Transverse colon (tissue), 4 donors: ENCODE measurements at regions not wholly inside any gene's neighbourhood (a gene's known extent, or its start where the extent isn't known, plus 50 kb on each side); places are given as distances from the start of the nearest gene placed in this dataset.

Experiments
- CTCF ChIP-seq, 5 experiments: fragments of 200-600 bp in 3 of 5; fragments of 450-650 bp in 2 of 5; sonication (generic) in 3 of 5; IDR thresholded peaks; 1 replicate in 2 of 5; 2 replicates in 3 of 5; pipeline ENCODE4 v1.5.1; 2016 to 2017; ENCODE audit warnings: antibody characterized with exemption in 5 of 5, inconsistent platforms in 3 of 5, mild to moderate bottlenecking in 2 of 5, moderate library complexity in 1 of 5
- EP300 ChIP-seq: sonication (generic); formaldehyde crosslinking; IDR thresholded peaks from one replicate; pipeline ENCODE4 v1.6.1; 2017; ENCODE audit warnings: antibody characterized with exemption, low read depth
- POLR2A ChIP-seq: fragments of 450-650 bp; IDR thresholded peaks from one replicate; pipeline ENCODE4 v1.6.1; 2016; ENCODE audit warnings: antibody characterized with exemption, mild to moderate bottlenecking, moderate library complexity
- POLR2AphosphoS5 ChIP-seq, 3 donors: sonication (generic); formaldehyde crosslinking; IDR thresholded peaks; one replicate each; pipeline ENCODE4 v1.6.1; 2016; ENCODE audit warnings: antibody characterized with exemption in 3 of 3

GRCh38 chr4:123497340-123497739 lies 100.7 kb downstream of the SPRY1 start:
- no peak for TF ChIP-seq CTCF (IDR thresholded peaks at IDR 0.05)
- TF ChIP-seq EP300, result no peak
- no peak for TF ChIP-seq POLR2A
- TF ChIP-seq POLR2AphosphoS5 (IDR thresholded peaks at IDR 0.05), result no peak
